Hepatocyte (in vitro differentiated cells): ENCODE measurements at regions not wholly inside any gene's neighbourhood (a gene's known extent, or its start where the extent isn't known, plus 50 kb on each side); places are given as distances from the start of the nearest gene placed in this dataset.

ENCODE experiments used
- DNase-seq: peaks from one replicate; pipeline ENCODE4 v3.0.0-alpha.2; 2016; ENCODE audit warnings: low spot score
- H2AFZ ChIP-seq: fragments of 200-600 bp; sonication (generic); 2 replicates; pipeline ENCODE4 v1.6.0; 2016; ENCODE audit warnings: antibody characterized with exemption, mild to moderate bottlenecking
- H3K27ac ChIP-seq: fragments of 200-600 bp; sonication (generic); 2 replicates; pipeline ENCODE4 v1.5.1; 2016; ENCODE audit warnings: mild to moderate bottlenecking
- H3K27me3 ChIP-seq: fragments of 200-600 bp; sonication (generic); 2 replicates; pipeline ENCODE4 v1.6.1; 2016
- H3K36me3 ChIP-seq: fragments of 200-600 bp; sonication (generic); replicated peaks from 2 replicates; pipeline ENCODE4 v1.5.1; 2016; ENCODE audit warnings: low read depth; ENCODE audit not compliant: insufficient read depth
- H3K4me1 ChIP-seq: fragments of 200-600 bp; sonication (generic); 2 replicates; pipeline ENCODE4 v1.5.1; 2016; ENCODE audit warnings: mild to moderate bottlenecking, moderate library complexity; ENCODE audit not compliant: insufficient read depth
- H3K4me2 ChIP-seq: fragments of 200-600 bp; sonication (generic); 2 replicates; pipeline ENCODE4 v1.6.0; 2016
- H3K4me3 ChIP-seq: fragments of 200-600 bp; sonication (generic); 2 replicates; pipeline ENCODE4 v1.5.1; 2016; ENCODE audit warnings: mild to moderate bottlenecking
- H3K79me2 ChIP-seq: fragments of 200-600 bp; sonication (generic); 2 replicates; pipeline ENCODE4 v1.6.0; 2017; ENCODE audit warnings: mild to moderate bottlenecking
- H3K9me2 ChIP-seq: fragments of 200-600 bp; sonication (generic); replicated peaks from 2 replicates; pipeline ENCODE4 v1.6.0; 2017; ENCODE audit warnings: mild to moderate bottlenecking; ENCODE audit not compliant: insufficient read depth
- H3K9me3 ChIP-seq: fragments of 200-600 bp; sonication (generic); 2 replicates; pipeline ENCODE4 v1.5.1; 2016; ENCODE audit warnings: low read depth, mild to moderate bottlenecking
- H4K20me1 ChIP-seq: fragments of 200-600 bp; sonication (generic); 2 replicates; pipeline ENCODE4 v1.6.0; 2016; ENCODE audit warnings: mild to moderate bottlenecking; ENCODE audit not compliant: insufficient read depth, poor library complexity, severe bottlenecking
- CTCF ChIP-seq: fragments of 200-600 bp; sonication (generic); IDR thresholded peaks from 2 replicates; pipeline ENCODE4 v1.5.1; 2016; ENCODE audit warnings: antibody characterized with exemption, mild to moderate bottlenecking; ENCODE audit not compliant: poor library complexity
- EZH2 ChIP-seq: fragments of 200-600 bp; sonication (generic); IDR thresholded peaks from 2 replicates; pipeline ENCODE4 v1.6.1; 2016; ENCODE audit warnings: antibody characterized with exemption, mild to moderate bottlenecking, borderline replicate concordance
- EZH2phosphoT487 ChIP-seq: fragments of 200-600 bp; sonication (generic); IDR thresholded peaks from one replicate; pipeline ENCODE4 v1.6.1; 2018; ENCODE audit warnings: antibody characterized with exemption, mild to moderate bottlenecking, low read depth, moderate library complexity; ENCODE audit not compliant: unreplicated experiment, severe bottlenecking
- WGBS: methylation state at CpG from one replicate; pipeline ENCODE4 v1.1.6; 2016; ENCODE audit warnings: low lambda C conversion rate; ENCODE audit errors: missing lambda C conversion rate; 5-methylcytosine and 5-hydroxymethylcytosine counted together

DNA sequence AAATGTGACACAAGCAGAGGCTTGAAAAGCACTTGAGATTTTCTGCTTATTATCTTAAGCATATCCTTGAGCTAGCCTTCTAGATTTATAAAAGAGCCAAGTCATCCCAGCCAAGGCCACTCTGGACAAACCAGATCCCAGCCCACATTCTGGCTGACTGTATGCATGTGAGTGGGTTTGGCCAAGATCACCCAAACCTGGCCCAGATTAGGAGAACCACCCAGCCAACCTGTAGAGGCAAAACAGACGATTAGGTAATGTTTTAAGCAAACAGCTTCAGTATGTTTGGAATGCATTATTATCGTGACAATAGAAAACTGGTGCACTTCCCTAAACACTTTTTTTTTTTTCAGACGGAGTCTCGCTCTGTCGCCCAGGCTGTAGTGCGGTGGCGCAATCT, 151.9 kb downstream of the SPATA31D1 start:
- TF ChIP-seq EZH2phosphoT487 = no peak
- no peak for TF ChIP-seq CTCF
- TF ChIP-seq EZH2 = no peak
- Histone ChIP-seq H3K9me3 (no peaks in the 10 kb centered on the region), H3K27ac (no peak overlapping the region), H4K20me1 (no peaks in the 10 kb centered on the region), H3K27me3 (no peaks in the 10 kb centered on the region), H3K4me2 (no peak overlapping the region), H3K9me2 (no peaks in the 10 kb centered on the region), H2AFZ (no peak overlapping the region), H3K79me2 (no peaks in the 10 kb centered on the region), H3K36me3 (no peaks in the 10 kb centered on the region), H3K4me3 (no peak overlapping the region), H3K4me1 (no peaks in the 10 kb centered on the region)
- WGBS = 89% methylated on average over 7 of the region's 7 CpGs
- DNase-seq = no peak

GRCh38 chr9:82144803-82145202, 156.2 kb downstream of the SPATA31D1 start:
- Histone ChIP-seq H3K9me2 (no peaks in the 10 kb centered on the region), H3K79me2 (no peaks in the 10 kb centered on the region), H4K20me1 (no peaks in the 10 kb centered on the region), H3K27me3 (no peaks in the 10 kb centered on the region), H3K36me3 (no peaks in the 10 kb centered on the region), H3K9me3 (no peaks in the 10 kb centered on the region), H3K4me1 (peaks cover 16% of the 10 kb centered on the region), H3K4me3 (no peak overlapping the region), H3K4me2 (no peak overlapping the region), H3K27ac (no peak overlapping the region), H2AFZ (no peak overlapping the region)
- TF ChIP-seq EZH2 (no peak), EZH2phosphoT487 (no peak), CTCF (no peak)
- DNase-seq = no peak
- WGBS = 98% methylated on average over 4 of the region's 4 CpGs

- Histone ChIP-seq H3K36me3 (no peaks in the 10 kb centered on the region), H3K9me2 (no peaks in the 10 kb centered on the region), H3K9me3 (no peaks in the 10 kb centered on the region), H3K27ac (no peak overlapping the region), H3K4me1 (peaks cover 25% of the 10 kb centered on the region), H3K27me3 (no peaks in the 10 kb centered on the region), H3K79me2 (no peaks in the 10 kb centered on the region), H3K4me2 (no peak overlapping the region), H2AFZ (no peak overlapping the region), H3K4me3 (no peak overlapping the region), H4K20me1 (no peaks in the 10 kb centered on the region)
- 78% methylated on average over 4 of the region's 4 CpGs for WGBS
- TF ChIP-seq EZH2phosphoT487 = no peak
- TF ChIP-seq EZH2 = no peak
- TF ChIP-seq CTCF = no peak
- no peak for DNase-seq
Observed at GRCh38 chr9:82146677-82147076, 158.1 kb downstream of the SPATA31D1 start.

- Histone ChIP-seq H3K4me1 (peaks cover 25% of the 10 kb centered on the region), H3K27me3 (no peaks in the 10 kb centered on the region), H3K9me3 (no peaks in the 10 kb centered on the region), H4K20me1 (no peaks in the 10 kb centered on the region), H3K4me3 (no peak overlapping the region), H2AFZ (no peak overlapping the region), H3K27ac (no peak overlapping the region), H3K36me3 (no peaks in the 10 kb centered on the region), H3K9me2 (no peaks in the 10 kb centered on the region), H3K79me2 (no peaks in the 10 kb centered on the region), H3K4me2 (no peak overlapping the region)
- DNase-seq = no peak
- 55% methylated on average over 2 of the region's 2 CpGs for WGBS
- no peak for TF ChIP-seq EZH2phosphoT487
- TF ChIP-seq EZH2 = no peak
Observed at GRCh38 chr9:82147798-82148425, 159.3 kb downstream of the SPATA31D1 start.
